ENCODE measurements at regions not wholly inside any gene's neighbourhood (a gene's known extent, or its start where the extent isn't known, plus 50 kb on each side); places are given as distances from the start of the nearest gene placed in this dataset.

DNA sequence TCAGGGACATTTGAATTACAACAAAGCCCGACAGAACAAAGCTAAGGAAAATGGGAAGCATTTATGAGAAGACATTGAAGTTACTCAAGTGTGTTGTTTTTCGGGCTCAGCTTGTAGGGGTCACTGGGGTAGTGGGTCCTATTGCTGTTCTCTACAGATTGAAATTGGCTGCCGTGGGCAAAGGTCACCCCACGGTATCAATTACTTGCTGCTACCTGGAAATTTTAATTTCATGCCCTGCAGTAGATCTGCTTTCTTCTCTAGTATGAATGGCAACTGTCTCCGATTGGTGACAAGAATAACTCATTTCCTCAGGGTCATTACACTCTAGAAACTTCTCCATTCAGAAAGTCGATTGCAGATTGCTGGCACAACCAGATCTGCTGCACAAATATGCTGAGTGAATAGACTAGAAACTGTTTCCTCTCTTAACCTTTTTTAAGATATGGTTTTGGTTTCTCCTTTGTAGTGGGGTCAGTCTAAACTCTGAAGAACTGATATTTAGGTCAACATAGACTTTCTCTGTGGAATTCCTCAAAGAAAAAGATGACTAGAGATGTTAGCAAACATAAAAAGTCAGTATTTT lies 454.1 kb downstream of the ARHGEF28 start:
- no peaks in the 10 kb centered on the region for H3F3A ChIP-seq (ENCODE audit: low read length, unreplicated experiment)
- intact Hi-C loops (cut with micrococcal nuclease) = no loop called here
- POLR2A ChIA-PET (ENCODE audit: unreplicated experiment) = no interaction called here
- ATAC-seq = no peak
- H3K27me3 ChIP-seq (ENCODE audit: low read length) = no peaks in the 10 kb centered on the region
- TF ChIP-seq CTCF (conservative IDR thresholded peaks at IDR 0.05; ENCODE audit: low read depth, low read length) = no peak
- TF ChIP-seq EZH2phosphoT487 (IDR thresholded peaks at IDR 0.05; ENCODE audit: borderline replicate concordance, low read length) = no peak
- no peak for TF ChIP-seq EZH2 (IDR thresholded peaks at IDR 0.05; ENCODE audit: low read length, unreplicated experiment)
- H3K36me3 ChIP-seq (ENCODE audit: low read depth, low read length) = no peaks in the 10 kb centered on the region
- no peak overlapping the region for H3K9ac ChIP-seq (ENCODE audit: low read length)
- H3K4me2 ChIP-seq (ENCODE audit: low read length) = no peak overlapping the region
- DNase-seq = no peak
- H3K9me2 ChIP-seq (replicated peaks; ENCODE audit: low read length) = no peaks in the 10 kb centered on the region
- no peak overlapping the region for H3K27ac ChIP-seq (ENCODE audit: low read length)
- CTCF ChIA-PET = no interaction called here
- no peaks in the 10 kb centered on the region for H4K20me1 ChIP-seq (ENCODE audit: low read length)
- no peaks in the 10 kb centered on the region for H3K9me3 ChIP-seq (ENCODE audit: low read length)
- no peak overlapping the region for H2AFZ ChIP-seq (ENCODE audit: low read length)
- BruUV-seq (replicated peaks) = no TSS peak
- no peaks in the 10 kb centered on the region for H3K79me2 ChIP-seq (ENCODE audit: low read length)
- H3K4me1 ChIP-seq (ENCODE audit: insufficient read depth, low read length) = peaks cover 18% of the 10 kb centered on the region
- no peak overlapping the region for H3K4me3 ChIP-seq (ENCODE audit: low read length)

DNA sequence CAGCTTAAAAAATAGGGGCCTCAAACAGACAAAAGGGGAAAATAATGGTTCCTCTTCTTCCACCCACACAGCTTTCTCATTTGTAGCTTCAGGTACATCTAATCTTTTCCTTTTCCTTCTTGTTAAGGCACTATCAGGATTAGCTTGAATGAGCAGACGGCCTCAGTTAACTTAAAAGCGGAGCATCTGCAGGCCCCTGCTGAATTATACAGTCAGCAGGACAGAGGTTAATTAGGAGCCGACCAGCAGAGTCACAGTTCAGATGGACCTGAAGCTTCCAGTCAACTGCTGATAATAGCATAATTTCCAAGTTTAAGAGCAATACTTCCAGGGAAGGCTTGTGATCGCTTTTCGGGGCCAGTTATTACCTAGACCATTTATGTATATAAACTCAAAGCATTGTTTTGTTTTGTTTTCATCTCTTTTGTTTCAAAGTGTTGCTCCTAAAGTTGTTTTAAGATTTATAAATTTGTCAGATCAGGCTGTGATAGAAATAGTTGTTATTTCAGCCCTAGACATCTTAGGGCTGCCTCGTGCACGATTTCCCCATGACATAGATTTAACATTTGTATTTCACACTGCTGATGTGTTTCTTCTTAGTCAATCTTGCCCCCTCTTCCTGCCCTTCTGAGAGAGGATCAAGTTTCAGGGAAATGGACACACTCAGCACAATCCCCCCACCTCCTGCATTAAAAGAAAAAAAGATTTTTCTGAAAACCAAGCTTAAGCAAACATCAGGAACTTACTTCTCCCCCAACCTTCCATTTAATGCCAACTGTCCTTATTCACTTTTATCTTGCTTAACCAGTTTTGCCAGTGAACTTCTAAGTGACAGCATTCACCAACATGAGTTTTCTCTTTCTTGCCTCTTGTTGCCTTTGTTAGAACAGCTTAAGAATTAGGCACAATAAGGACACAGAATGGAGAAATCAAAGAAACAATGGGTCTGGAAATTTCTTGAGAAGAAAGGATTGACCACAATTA lies 449.8 kb downstream of the ARHGEF28 start:
- Histone ChIP-seq H3K36me3 (ENCODE audit: low read depth, low read length) (no peaks in the 10 kb centered on the region), H3K9me3 (ENCODE audit: low read length) (no peaks in the 10 kb centered on the region), H3K4me3 (ENCODE audit: low read length) (no peak overlapping the region), H3F3A (ENCODE audit: low read length, unreplicated experiment) (no peaks in the 10 kb centered on the region), H3K9me2 (replicated peaks; ENCODE audit: low read length) (no peaks in the 10 kb centered on the region), H3K79me2 (ENCODE audit: low read length) (no peaks in the 10 kb centered on the region), H3K27me3 (ENCODE audit: low read length) (no peaks in the 10 kb centered on the region), H4K20me1 (ENCODE audit: low read length) (no peaks in the 10 kb centered on the region), H3K4me2 (ENCODE audit: low read length) (peak overlapping the region; percentile 62), H3K4me1 (ENCODE audit: insufficient read depth, low read length) (peaks cover 20% of the 10 kb centered on the region), H3K9ac (ENCODE audit: low read length) (no peak overlapping the region), H3K27ac (ENCODE audit: low read length) (peak overlapping the region; percentile 47), H2AFZ (ENCODE audit: low read length) (0 out of 2 replicates have a peak overlapping the region, but pooled peaks have one; percentile 7)
- POLR2A ChIA-PET (ENCODE audit: unreplicated experiment) = no interaction called here
- ATAC-seq (peak; percentile 40), DNase-seq (peak; percentile 83)
- no TSS peak for BruUV-seq (replicated peaks)
- TF ChIP-seq EZH2 (IDR thresholded peaks at IDR 0.05; ENCODE audit: low read length, unreplicated experiment) (no peak), CTCF (conservative IDR thresholded peaks at IDR 0.05; ENCODE audit: low read depth, low read length) (no peak), EZH2phosphoT487 (IDR thresholded peaks at IDR 0.05; ENCODE audit: borderline replicate concordance, low read length) (no peak)
- intact Hi-C loops (cut with micrococcal nuclease) = no loop called here
- CTCF ChIA-PET = no interaction called here

DNA sequence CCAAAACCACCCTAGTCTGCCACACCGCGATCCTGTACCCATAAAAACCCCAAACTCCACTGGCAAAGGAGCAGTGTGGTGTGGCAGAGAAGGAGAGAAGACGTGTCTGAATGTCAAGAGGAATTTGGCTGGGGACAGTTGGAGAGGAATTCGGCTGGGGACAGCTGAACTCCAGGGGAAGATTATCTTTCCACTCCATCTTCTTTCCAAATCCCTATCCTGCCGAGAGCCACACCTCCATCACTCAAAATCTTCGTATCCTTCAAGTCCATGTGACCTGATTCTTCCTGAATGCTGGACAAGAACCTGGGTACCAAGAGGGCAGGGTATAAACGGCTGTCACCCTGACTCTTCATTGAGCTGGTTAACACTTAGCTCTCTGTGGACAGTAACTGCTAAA lies 448.1 kb downstream of the ARHGEF28 start:
- Histone ChIP-seq H3K79me2 (ENCODE audit: low read length) (no peaks in the 10 kb centered on the region), H3K9me3 (ENCODE audit: low read length) (no peaks in the 10 kb centered on the region), H2AFZ (ENCODE audit: low read length) (no peak overlapping the region), H3K9ac (ENCODE audit: low read length) (no peak overlapping the region), H3K36me3 (ENCODE audit: low read depth, low read length) (no peaks in the 10 kb centered on the region), H3K27me3 (ENCODE audit: low read length) (no peaks in the 10 kb centered on the region), H3K27ac (ENCODE audit: low read length) (no peak overlapping the region), H3K4me2 (ENCODE audit: low read length) (no peak overlapping the region), H3K4me3 (ENCODE audit: low read length) (no peak overlapping the region), H3K4me1 (ENCODE audit: insufficient read depth, low read length) (peaks cover 20% of the 10 kb centered on the region), H3F3A (ENCODE audit: low read length, unreplicated experiment) (no peaks in the 10 kb centered on the region), H3K9me2 (replicated peaks; ENCODE audit: low read length) (no peaks in the 10 kb centered on the region), H4K20me1 (ENCODE audit: low read length) (no peaks in the 10 kb centered on the region)
- BruUV-seq (replicated peaks) = no TSS peak
- TF ChIP-seq CTCF (conservative IDR thresholded peaks at IDR 0.05; ENCODE audit: low read depth, low read length) (no peak), EZH2phosphoT487 (IDR thresholded peaks at IDR 0.05; ENCODE audit: borderline replicate concordance, low read length) (no peak), EZH2 (IDR thresholded peaks at IDR 0.05; ENCODE audit: low read length, unreplicated experiment) (no peak)
- DNase-seq = no peak
- no peak for ATAC-seq
- POLR2A ChIA-PET (ENCODE audit: unreplicated experiment) = no interaction called here
- intact Hi-C loops (cut with micrococcal nuclease) = no loop called here
- CTCF ChIA-PET = no interaction called here
